Smooth muscle cell (in vitro differentiated cells): ENCODE measurements at regions not wholly inside any gene's neighbourhood (a gene's known extent, or its start where the extent isn't known, plus 50 kb on each side); places are given as distances from the start of the nearest gene placed in this dataset.

ENCODE experiments used
- DNase-seq: peaks from one replicate; lab custom pipeline; 2025; ENCODE audit not compliant: unreplicated experiment; lab: John Stamatoyannopoulos, UW
- H2AFZ ChIP-seq: fragments of 200-600 bp; sonication (generic); 2 replicates; pipeline ENCODE4 v1.6.0; 2016; ENCODE audit warnings: antibody characterized with exemption, low read depth, mild to moderate bottlenecking
- H3F3A ChIP-seq: fragments of 200-600 bp; sonication (generic); 2 replicates; pipeline ENCODE4 v1.6.0; 2017; ENCODE audit warnings: antibody characterized with exemption, low read depth
- H3K27ac ChIP-seq: fragments of 200-600 bp; sonication (generic); 2 replicates; pipeline ENCODE4 v1.5.1; 2016; ENCODE audit warnings: low read depth, mild to moderate bottlenecking
- H3K27me3 ChIP-seq: fragments of 200-600 bp; sonication (generic); 2 replicates; pipeline ENCODE4 v1.6.1; 2016; ENCODE audit warnings: low read depth, mild to moderate bottlenecking
- H3K36me3 ChIP-seq: fragments of 200-600 bp; sonication (generic); 2 replicates; pipeline ENCODE4 v1.5.1; 2016; ENCODE audit warnings: low read depth
- H3K4me1 ChIP-seq: fragments of 200-600 bp; sonication (generic); 2 replicates; pipeline ENCODE4 v1.5.1; 2016; ENCODE audit warnings: low read depth
- H3K4me2 ChIP-seq: fragments of 200-600 bp; sonication (generic); 2 replicates; pipeline ENCODE4 v1.6.0; 2016; ENCODE audit warnings: mild to moderate bottlenecking
- H3K4me3 ChIP-seq: fragments of 200-600 bp; sonication (generic); 2 replicates; pipeline ENCODE4 v1.5.1; 2016; ENCODE audit warnings: mild to moderate bottlenecking
- H3K79me2 ChIP-seq: fragments of 200-600 bp; sonication (generic); 2 replicates; pipeline ENCODE4 v1.6.0; 2016; ENCODE audit warnings: low read depth, mild to moderate bottlenecking
- H3K9ac ChIP-seq: fragments of 200-600 bp; sonication (generic); 2 replicates; pipeline ENCODE4 v1.6.0; 2016; ENCODE audit warnings: low read depth
- H3K9me3 ChIP-seq: fragments of 200-600 bp; sonication (generic); replicated peaks from 2 replicates; pipeline ENCODE4 v1.5.1; 2016; ENCODE audit warnings: low read depth
- H4K20me1 ChIP-seq: fragments of 200-600 bp; sonication (generic); 2 replicates; pipeline ENCODE4 v1.6.0; 2016; ENCODE audit warnings: low read depth
- WGBS: methylation state at CpG from one replicate; pipeline ENCODE4 v1.1.7; 2016; ENCODE audit warnings: low lambda C conversion rate; 5-methylcytosine and 5-hydroxymethylcytosine counted together
- TF ChIP-seq, protein P1 (sequence below): fragments of 200-600 bp; sonication (generic); IDR thresholded peaks from 2 replicates; pipeline ENCODE4 v1.5.1; 2017; ENCODE audit warnings: borderline replicate concordance, mild to moderate bottlenecking, antibody characterized with exemption; ENCODE audit not compliant: insufficient read depth, poor library complexity, severe bottlenecking

GRCh38 chr11:56855217-56855616, 106.7 kb upstream of the OR9G4 start:
- Histone ChIP-seq H4K20me1 (no peaks in the 10 kb centered on the region), H3F3A (no peaks in the 10 kb centered on the region), H3K4me2 (no peak overlapping the region), H3K4me1 (no peaks in the 10 kb centered on the region), H3K4me3 (no peak overlapping the region), H3K9ac (no peak overlapping the region), H3K27me3 (no peaks in the 10 kb centered on the region), H3K36me3 (no peaks in the 10 kb centered on the region), H3K79me2 (no peaks in the 10 kb centered on the region), H3K9me3 (no peaks in the 10 kb centered on the region), H3K27ac (no peak overlapping the region), H2AFZ (no peak overlapping the region)
- TF ChIP-seq, protein P1, sequence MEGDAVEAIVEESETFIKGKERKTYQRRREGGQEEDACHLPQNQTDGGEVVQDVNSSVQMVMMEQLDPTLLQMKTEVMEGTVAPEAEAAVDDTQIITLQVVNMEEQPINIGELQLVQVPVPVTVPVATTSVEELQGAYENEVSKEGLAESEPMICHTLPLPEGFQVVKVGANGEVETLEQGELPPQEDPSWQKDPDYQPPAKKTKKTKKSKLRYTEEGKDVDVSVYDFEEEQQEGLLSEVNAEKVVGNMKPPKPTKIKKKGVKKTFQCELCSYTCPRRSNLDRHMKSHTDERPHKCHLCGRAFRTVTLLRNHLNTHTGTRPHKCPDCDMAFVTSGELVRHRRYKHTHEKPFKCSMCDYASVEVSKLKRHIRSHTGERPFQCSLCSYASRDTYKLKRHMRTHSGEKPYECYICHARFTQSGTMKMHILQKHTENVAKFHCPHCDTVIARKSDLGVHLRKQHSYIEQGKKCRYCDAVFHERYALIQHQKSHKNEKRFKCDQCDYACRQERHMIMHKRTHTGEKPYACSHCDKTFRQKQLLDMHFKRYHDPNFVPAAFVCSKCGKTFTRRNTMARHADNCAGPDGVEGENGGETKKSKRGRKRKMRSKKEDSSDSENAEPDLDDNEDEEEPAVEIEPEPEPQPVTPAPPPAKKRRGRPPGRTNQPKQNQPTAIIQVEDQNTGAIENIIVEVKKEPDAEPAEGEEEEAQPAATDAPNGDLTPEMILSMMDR: no peak
- WGBS: 90% methylated on average over 2 of the region's 2 CpGs
- no peak for DNase-seq

DNA sequence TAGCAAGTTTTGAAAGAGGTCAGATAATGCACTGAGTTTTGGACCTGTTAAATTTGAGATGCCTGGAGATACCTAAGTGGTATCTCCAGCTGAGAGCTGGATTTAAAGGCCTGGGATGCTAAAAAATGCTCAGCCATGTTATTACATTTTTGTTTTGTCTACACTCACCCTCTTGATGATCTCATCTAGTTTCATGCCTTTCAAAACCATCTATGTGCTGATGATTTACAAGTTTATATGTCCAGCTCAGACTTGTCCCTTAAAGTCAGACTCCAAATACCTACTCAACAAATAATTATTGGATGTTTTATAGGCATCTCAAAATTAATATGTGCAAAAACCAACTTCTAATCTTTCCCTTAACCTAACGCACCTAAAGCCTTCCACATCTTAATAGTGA, 103.6 kb upstream of the OR9G4 start:
- Histone ChIP-seq H3K9me3 (no peaks in the 10 kb centered on the region), H3K27me3 (no peaks in the 10 kb centered on the region), H3K27ac (no peak overlapping the region), H3K4me2 (no peak overlapping the region), H4K20me1 (no peaks in the 10 kb centered on the region), H3K4me1 (peaks cover 2% of the 10 kb centered on the region), H3K4me3 (no peak overlapping the region), H2AFZ (no peak overlapping the region), H3K9ac (no peak overlapping the region), H3F3A (no peaks in the 10 kb centered on the region), H3K79me2 (no peaks in the 10 kb centered on the region), H3K36me3 (no peaks in the 10 kb centered on the region)
- TF ChIP-seq, protein P1: no peak
- DNase-seq: no peak
- WGBS: 96% methylated on average over 1 of the region's 1 CpG

- no peaks in the 10 kb centered on the region for H3K79me2 ChIP-seq
- H3F3A ChIP-seq: no peaks in the 10 kb centered on the region
- DNase-seq: no peak
- H3K27ac ChIP-seq: no peak overlapping the region
- WGBS: 93% methylated on average over 2 of the region's 2 CpGs
- no peak overlapping the region for H2AFZ ChIP-seq
- TF ChIP-seq, protein P1: no peak
- H3K9me3 ChIP-seq: no peaks in the 10 kb centered on the region
- H4K20me1 ChIP-seq: no peaks in the 10 kb centered on the region
- no peaks in the 10 kb centered on the region for H3K36me3 ChIP-seq
- no peak overlapping the region for H3K9ac ChIP-seq
- no peak overlapping the region for H3K4me3 ChIP-seq
- H3K4me1 ChIP-seq: peaks cover 5% of the 10 kb centered on the region
- no peak overlapping the region for H3K4me2 ChIP-seq
- no peaks in the 10 kb centered on the region for H3K27me3 ChIP-seq
Observed at GRCh38 chr11:56849852-56850251, 101.4 kb upstream of the OR9G4 start.

GRCh38 chr11:56849250-56849649, 100.8 kb upstream of the OR9G4 start:
- Histone ChIP-seq H3K9ac (no peak overlapping the region), H3K4me2 (no peak overlapping the region), H3K4me3 (no peak overlapping the region), H3K9me3 (no peaks in the 10 kb centered on the region), H3F3A (no peaks in the 10 kb centered on the region), H2AFZ (no peak overlapping the region), H4K20me1 (no peaks in the 10 kb centered on the region), H3K27ac (no peak overlapping the region), H3K79me2 (no peaks in the 10 kb centered on the region), H3K36me3 (no peaks in the 10 kb centered on the region), H3K27me3 (no peaks in the 10 kb centered on the region), H3K4me1 (peaks cover 5% of the 10 kb centered on the region)
- TF ChIP-seq, protein P1: no peak
- no peak for DNase-seq
